ENCODE measurements at regions not wholly inside any gene's neighbourhood (a gene's known extent, or its start where the extent isn't known, plus 50 kb on each side); places are given as distances from the start of the nearest gene placed in this dataset.

- peak; percentile 76 for DNase-seq (ENCODE audit: low read depth, low spot score)
Observed at GRCh38 chr2:146821836-146822316, 1023.0 kb upstream of the ACVR2A start.

GRCh38 chr2:146820672-146821071 lies 1024.2 kb upstream of the ACVR2A start:
- peak; percentile 55 for DNase-seq (ENCODE audit: low read depth, low spot score)

GRCh38 chr2:146818122-146818521 lies 1026.7 kb upstream of the ACVR2A start:
- DNase-seq (ENCODE audit: low read depth, low spot score): peak; percentile 24

GRCh38 chr2:146817613-146818012 lies 1027.2 kb upstream of the ACVR2A start:
- peak; percentile 2 for DNase-seq (ENCODE audit: low read depth, low spot score)

GRCh38 chr2:146814971-146815370 lies 1029.9 kb upstream of the ACVR2A start:
- peak; percentile 22 for DNase-seq (ENCODE audit: low read depth, low spot score)

GRCh38 chr2:146807568-146808168 lies 1037.2 kb upstream of the ACVR2A start:
- no peak for DNase-seq (ENCODE audit: low read depth, low spot score)

GRCh38 chr2:146806364-146807005 lies 1038.3 kb upstream of the ACVR2A start:
- DNase-seq (ENCODE audit: low read depth, low spot score): peak; percentile 42

GRCh38 chr2:146804288-146804687 lies 1040.5 kb upstream of the ACVR2A start:
- no peak for DNase-seq (ENCODE audit: low read depth, low spot score)

GRCh38 chr2:146801886-146802285 lies 1042.9 kb upstream of the ACVR2A start:
- DNase-seq (ENCODE audit: low read depth, low spot score): no peak

GRCh38 chr2:146786396-146786795 lies 1058.4 kb upstream of the ACVR2A start:
- no peak for DNase-seq (ENCODE audit: low read depth, low spot score)

- DNase-seq (ENCODE audit: low read depth, low spot score): peak; percentile 65
Observed at GRCh38 chr2:146785101-146785500, 1059.7 kb upstream of the ACVR2A start.

- DNase-seq (ENCODE audit: low read depth, low spot score): no peak
Observed at GRCh38 chr2:146784602-146785001, 1060.2 kb upstream of the ACVR2A start.

- DNase-seq (ENCODE audit: low read depth, low spot score): no peak
Observed at GRCh38 chr2:146777181-146777580, 1067.6 kb upstream of the ACVR2A start.

- no peak for DNase-seq (ENCODE audit: low read depth, low spot score)
Observed at GRCh38 chr2:146776596-146776995, 1068.2 kb upstream of the ACVR2A start.

- no peak for DNase-seq (ENCODE audit: low read depth, low spot score)
Observed at GRCh38 chr2:146771531-146771930, 1073.3 kb upstream of the ACVR2A start.

GRCh38 chr2:146764301-146764700 lies 1080.5 kb upstream of the ACVR2A start:
- DNase-seq (ENCODE audit: low read depth, low spot score): peak; percentile 3

GRCh38 chr2:146762786-146763185 lies 1082.0 kb upstream of the ACVR2A start:
- DNase-seq (ENCODE audit: low read depth, low spot score): no peak

GRCh38 chr2:146754606-146755005 lies 1090.2 kb upstream of the ACVR2A start:
- DNase-seq (ENCODE audit: low read depth, low spot score): no peak

GRCh38 chr2:146748046-146748445 lies 1096.8 kb upstream of the ACVR2A start:
- DNase-seq (ENCODE audit: low read depth, low spot score): no peak

GRCh38 chr2:146741260-146741659 lies 1103.6 kb upstream of the ACVR2A start:
- no peak for DNase-seq (ENCODE audit: low read depth, low spot score)

- DNase-seq (ENCODE audit: low read depth, low spot score): no peak
Observed at GRCh38 chr2:146734821-146735190, 1110.0 kb upstream of the ACVR2A start.

- peak; percentile 74 for DNase-seq (ENCODE audit: low read depth, low spot score)
Observed at GRCh38 chr2:146734042-146734820, 1110.6 kb upstream of the ACVR2A start.

- DNase-seq (ENCODE audit: low read depth, low spot score): no peak
Observed at GRCh38 chr2:146730882-146731281, 1113.9 kb upstream of the ACVR2A start.

All from astrocyte of the hippocampus (primary cell).